H9 (cell line): ENCODE measurements at regions not wholly inside any gene's neighbourhood (a gene's known extent, or its start where the extent isn't known, plus 50 kb on each side); places are given as distances from the start of the nearest gene placed in this dataset.
A peak's percentile ranks its signal among the peaks of the same experiment; 100 is the strongest.

ENCODE experiments used
- DNase-seq: peaks from one replicate; pipeline ENCODE4 v3.0.0-alpha.2; 2017
- H2AFZ ChIP-seq: one replicate; pipeline ENCODE4 v1.6.1; 2013; ENCODE audit warnings: mild to moderate bottlenecking, low read length, control low read depth, moderate library complexity
- H2AK5ac ChIP-seq: 2 replicates; pipeline ENCODE4 v1.6.1; 2013; ENCODE audit warnings: low read length, control low read depth, mixed read lengths; ENCODE audit not compliant: insufficient read length
- H2BK120ac ChIP-seq: one replicate; pipeline ENCODE4 v1.6.1; 2013; ENCODE audit warnings: low read depth, mild to moderate bottlenecking, low read length, control low read depth, inconsistent platforms; ENCODE audit not compliant: poor library complexity, severe bottlenecking
- H2BK12ac ChIP-seq: 2 replicates; pipeline ENCODE4 v1.6.1; 2013; ENCODE audit warnings: low read length, control low read depth, mixed read lengths, low read depth; ENCODE audit not compliant: insufficient read length
- H2BK15ac ChIP-seq: 2 replicates; pipeline ENCODE4 v1.6.1; 2013; ENCODE audit warnings: low read depth, low read length, control low read depth
- H2BK20ac ChIP-seq: one replicate; pipeline ENCODE4 v1.6.1; 2013; ENCODE audit warnings: low read depth, mild to moderate bottlenecking, low read length, control low read depth, inconsistent platforms; ENCODE audit not compliant: poor library complexity, severe bottlenecking
- H2BK5ac ChIP-seq: 2 replicates; pipeline ENCODE4 v1.6.1; 2013; ENCODE audit warnings: low read length, control low read depth, mixed read lengths; ENCODE audit not compliant: insufficient read length
- H3K14ac ChIP-seq: 2 replicates; pipeline ENCODE4 v1.6.1; 2013; ENCODE audit warnings: low read length, control low read depth; ENCODE audit not compliant: insufficient read depth
- H3K18ac ChIP-seq: 2 replicates; pipeline ENCODE4 v1.6.1; 2013; ENCODE audit warnings: low read depth, mild to moderate bottlenecking, mixed read lengths, low read length, control low read depth; ENCODE audit not compliant: insufficient read length
- H3K23ac ChIP-seq: 2 replicates; pipeline ENCODE4 v1.6.1; 2013; ENCODE audit warnings: low read length, control low read depth, mixed read lengths, low read depth; ENCODE audit not compliant: insufficient read length
- H3K23me2 ChIP-seq: 2 replicates; pipeline ENCODE4 v1.6.1; 2013; ENCODE audit warnings: low read depth, mild to moderate bottlenecking, mixed read lengths, low read length, control low read depth; ENCODE audit not compliant: insufficient read length, poor library complexity, severe bottlenecking
- H3K27ac ChIP-seq: 2 replicates; pipeline ENCODE4 v1.5.1; 2013; ENCODE audit warnings: low read length, control low read depth, mixed read lengths, low read depth; ENCODE audit not compliant: insufficient read length
- H3K27me3 ChIP-seq: 2 replicates; pipeline ENCODE4 v1.6.1; 2013; ENCODE audit warnings: low read length, control low read depth, inconsistent platforms; ENCODE audit not compliant: insufficient read depth
- H3K4ac ChIP-seq: 2 replicates; pipeline ENCODE4 v1.6.1; 2013; ENCODE audit warnings: low read depth, mild to moderate bottlenecking, control low read depth, inconsistent platforms, low read length, moderate library complexity
- H3K4me1 ChIP-seq: 2 replicates; pipeline ENCODE4 v1.6.1; 2013; ENCODE audit warnings: low read length, control low read depth, inconsistent platforms; ENCODE audit not compliant: insufficient read depth
- H3K4me2 ChIP-seq: 2 replicates; pipeline ENCODE4 v1.6.1; 2013; ENCODE audit warnings: low read length, control low read depth, mixed read lengths; ENCODE audit not compliant: insufficient read length, insufficient read depth
- H3K56ac ChIP-seq: 2 replicates; pipeline ENCODE4 v1.6.1; 2013; ENCODE audit warnings: low read depth, mild to moderate bottlenecking, mixed read lengths, low read length, control low read depth; ENCODE audit not compliant: insufficient read length
- H3K79me1 ChIP-seq: 2 replicates; pipeline ENCODE4 v1.6.1; 2013; ENCODE audit warnings: low read depth, mild to moderate bottlenecking, moderate library complexity, low read length, control low read depth, inconsistent platforms; ENCODE audit not compliant: insufficient read depth, poor library complexity, severe bottlenecking
- H3K79me2 ChIP-seq: 2 replicates; pipeline ENCODE4 v1.6.1; 2013; ENCODE audit warnings: low read length, control low read depth, inconsistent platforms; ENCODE audit not compliant: insufficient read depth
- H3K9ac ChIP-seq: 2 replicates; pipeline ENCODE4 v1.6.1; 2013; ENCODE audit warnings: low read length, control low read depth, mixed read lengths; ENCODE audit not compliant: insufficient read length; ENCODE audit errors: extremely low read depth
- H3K9me3 ChIP-seq: one replicate; pipeline ENCODE4 v1.6.1; 2013; ENCODE audit warnings: low read depth, low read length, inconsistent platforms; ENCODE audit not compliant: control insufficient read depth
- H3T11ph ChIP-seq: one replicate; pipeline ENCODE4 v1.6.1; 2013; ENCODE audit warnings: mild to moderate bottlenecking, low read length, control low read depth, inconsistent platforms
- H4K20me1 ChIP-seq: one replicate; pipeline ENCODE4 v1.6.1; 2013; ENCODE audit not compliant: control insufficient read depth, insufficient read length, insufficient read depth
- H4K5ac ChIP-seq: 2 replicates; pipeline ENCODE4 v1.6.1; 2013; ENCODE audit warnings: low read depth, mild to moderate bottlenecking, mixed read lengths, low read length, control low read depth; ENCODE audit not compliant: insufficient read length
- H4K8ac ChIP-seq: replicated peaks from 2 replicates; pipeline ENCODE4 v1.6.1; 2013; ENCODE audit warnings: low read length, control low read depth, mixed read lengths, low read depth; ENCODE audit not compliant: insufficient read length
- H4K91ac ChIP-seq: 2 replicates; pipeline ENCODE4 v1.6.1; 2013; ENCODE audit warnings: low read depth, mild to moderate bottlenecking, moderate library complexity, mixed read lengths, low read length, control low read depth; ENCODE audit not compliant: insufficient read length
- H3K27ac Mint-ChIP-seq, 3 experiments: 2 replicates in 2 of 3; 3 replicates in 1 of 3; pipeline ENCODE4 v1.8.0; 2020 to 2021; ENCODE audit warnings: mixed read lengths in 3 of 3, mild to moderate bottlenecking in 1 of 3, moderate library complexity in 1 of 3
- H3K27me3 Mint-ChIP-seq: 2 replicates; pipeline ENCODE4 v1.8.0; 2021; ENCODE audit warnings: low read depth, mild to moderate bottlenecking, moderate library complexity, mixed read lengths
- H3K36me3 Mint-ChIP-seq, 3 experiments: 2 replicates in 2 of 3; 3 replicates in 1 of 3; pipeline ENCODE4 v1.8.0; 2020 to 2021; ENCODE audit warnings: low read depth in 3 of 3, mixed read lengths in 3 of 3; ENCODE audit not compliant: insufficient read depth in 1 of 3
- H3K4me1 Mint-ChIP-seq, 2 experiments: 2 replicates each; pipeline ENCODE4 v1.8.0; 2020; ENCODE audit warnings: mixed read lengths in 2 of 2
- H3K4me3 Mint-ChIP-seq, 2 experiments: 2 replicates in 1 of 2; 3 replicates in 1 of 2; pipeline ENCODE4 v1.8.0; 2020 to 2021; ENCODE audit warnings: mild to moderate bottlenecking in 2 of 2, mixed read lengths in 2 of 2, moderate library complexity in 1 of 2
- H3K9me3 Mint-ChIP-seq, 2 experiments: 2 replicates in 1 of 2; 3 replicates in 1 of 2; pipeline ENCODE4 v1.8.0; 2020; ENCODE audit warnings: mild to moderate bottlenecking in 2 of 2, mixed read lengths in 2 of 2, moderate library complexity in 1 of 2
- WGBS: extraction: QIAGEN DNeasy Blood & Tissue Kit; methylation state at CpG from one replicate; pipeline ENCODE4 v1.1.7; 2013; ENCODE audit warnings: missing lambda C conversion rate, low lambda C conversion rate, mixed read lengths; ENCODE audit not compliant: insufficient read length; ENCODE audit errors: extremely low coverage; 5-methylcytosine and 5-hydroxymethylcytosine counted together
- TF ChIP-seq, protein P1 (sequence below): fragments of 200-600 bp; sonication (generic); conservative IDR thresholded peaks from 3 replicates; pipeline ENCODE4 v1.8.0; 2021; ENCODE audit warnings: antibody characterized with exemption, mild to moderate bottlenecking

DNA sequence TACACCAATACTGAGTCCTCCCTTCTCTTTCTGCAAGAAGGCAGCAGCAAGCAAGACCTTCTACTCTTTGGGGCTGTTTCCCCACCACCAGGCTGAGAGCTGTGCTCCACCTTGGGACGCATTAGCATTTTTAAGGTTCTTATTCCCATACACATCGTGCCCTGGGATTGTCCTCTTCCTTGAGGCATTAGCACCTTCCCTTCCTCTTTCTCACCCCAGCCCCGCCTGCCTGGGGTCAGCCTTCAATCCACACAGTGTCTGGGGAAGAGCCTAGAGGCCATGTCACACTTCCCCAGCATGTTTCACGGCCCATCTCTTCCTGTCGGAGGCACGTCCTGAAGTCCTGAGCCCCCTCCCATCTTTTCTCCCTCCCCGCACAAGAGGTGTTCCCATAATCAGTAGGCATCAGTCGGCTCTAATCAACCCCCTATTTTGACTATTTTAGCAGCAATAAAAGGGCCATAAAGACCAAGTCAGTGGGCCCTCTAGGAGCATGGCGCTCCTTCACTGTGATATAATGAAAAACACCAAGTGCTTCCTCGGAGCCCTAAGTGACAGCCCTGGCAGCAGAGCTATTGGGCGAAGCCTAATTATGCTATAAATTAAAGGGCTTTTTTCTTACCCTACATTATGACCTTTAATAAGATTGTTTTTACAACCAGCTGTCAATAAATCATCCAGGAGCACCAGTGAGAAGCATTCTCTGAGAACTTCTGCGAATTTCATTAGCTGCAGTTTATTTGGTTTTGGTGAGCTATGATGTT lies 55.0 kb upstream of the PKDCC start:
- Histone ChIP-seq H4K5ac (no peak overlapping the region), H4K20me1 (no peaks in the 10 kb centered on the region), H3K27me3 (no peaks in the 10 kb centered on the region), H2BK12ac (no peak overlapping the region), H2BK20ac (no peak overlapping the region), H2AK5ac (no peak overlapping the region), H3K79me2 (no peaks in the 10 kb centered on the region), H2AFZ (no peak overlapping the region), H3K23me2 (no peaks in the 10 kb centered on the region), H3K56ac (no peak overlapping the region), H3K27ac (no peak overlapping the region), H3K79me1 (no peaks in the 10 kb centered on the region), H3K14ac (no peak overlapping the region), H3T11ph (no peak overlapping the region), H2BK5ac (no peak overlapping the region), H3K4ac (no peak overlapping the region), H4K8ac (no peak overlapping the region), H3K23ac (no peak overlapping the region), H4K91ac (no peak overlapping the region), H3K4me2 (no peak overlapping the region), H3K4me1 (0 out of 2 replicates have a peak, but pooled peaks cover 5% of the 10 kb centered on the region), H2BK15ac (no peak overlapping the region), H3K9ac (no peak overlapping the region), H2BK120ac (no peak overlapping the region), H3K9me3 (no peaks in the 10 kb centered on the region), H3K18ac (no peak overlapping the region)
- Mint-ChIP-seq H3K27me3 (peaks cover 3% of the 10 kb centered on the region), H3K36me3 (peaks cover 5 to 7% (median 5%) of the 10 kb centered on the region in 3 experiments; a peak in 5 of 7 replicates), H3K4me1 (peaks cover 27 to 35% of the 10 kb centered on the region in 2 experiments), H3K27ac (peak overlapping the region in 1 of 3 experiments; percentile 60; a peak in 1 of 7 replicates), H3K9me3 (peaks cover 6 to 10% of the 10 kb centered on the region in 2 experiments), H3K4me3 (no peak overlapping the region; a peak in 1 of 5 replicates)
- peak; percentile 46 for DNase-seq
- WGBS: no CpG with 5 or more reads among the region's 12 CpGs
- TF ChIP-seq, protein P1, sequence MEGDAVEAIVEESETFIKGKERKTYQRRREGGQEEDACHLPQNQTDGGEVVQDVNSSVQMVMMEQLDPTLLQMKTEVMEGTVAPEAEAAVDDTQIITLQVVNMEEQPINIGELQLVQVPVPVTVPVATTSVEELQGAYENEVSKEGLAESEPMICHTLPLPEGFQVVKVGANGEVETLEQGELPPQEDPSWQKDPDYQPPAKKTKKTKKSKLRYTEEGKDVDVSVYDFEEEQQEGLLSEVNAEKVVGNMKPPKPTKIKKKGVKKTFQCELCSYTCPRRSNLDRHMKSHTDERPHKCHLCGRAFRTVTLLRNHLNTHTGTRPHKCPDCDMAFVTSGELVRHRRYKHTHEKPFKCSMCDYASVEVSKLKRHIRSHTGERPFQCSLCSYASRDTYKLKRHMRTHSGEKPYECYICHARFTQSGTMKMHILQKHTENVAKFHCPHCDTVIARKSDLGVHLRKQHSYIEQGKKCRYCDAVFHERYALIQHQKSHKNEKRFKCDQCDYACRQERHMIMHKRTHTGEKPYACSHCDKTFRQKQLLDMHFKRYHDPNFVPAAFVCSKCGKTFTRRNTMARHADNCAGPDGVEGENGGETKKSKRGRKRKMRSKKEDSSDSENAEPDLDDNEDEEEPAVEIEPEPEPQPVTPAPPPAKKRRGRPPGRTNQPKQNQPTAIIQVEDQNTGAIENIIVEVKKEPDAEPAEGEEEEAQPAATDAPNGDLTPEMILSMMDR: no peak
